ENCODE measurements at regions not wholly inside any gene's neighbourhood (a gene's known extent, or its start where the extent isn't known, plus 50 kb on each side); places are given as distances from the start of the nearest gene placed in this dataset.
"Not testable (repeated sequence)": the region's sequence is repeated elsewhere in the genome, so short reads cannot be mapped to it uniquely, and the experiment has no call there.

GRCh38 chr7:149714081-149714909 is 59.1 kb downstream of the ZNF467 start:
- peak; percentile 88 to 89 for DNase-seq (ENCODE audit: low read depth in 2 of 2, low spot score in 1 of 2)

- DNase-seq (ENCODE audit: low read depth in 2 of 2, low spot score in 1 of 2) = no peak
These were observed 59.7 kb downstream of the ZNF467 start for GRCh38 chr7:149713731-149714068.

- DNase-seq (ENCODE audit: low read depth in 2 of 2, low spot score in 1 of 2) = no peak
These were observed 60.2 kb downstream of the ZNF467 start for GRCh38 chr7:149713061-149713730.

GRCh38 chr7:149708026-149708425 is 65.4 kb downstream of the ZNF467 start:
- DNase-seq (ENCODE audit: low read depth in 2 of 2, low spot score in 1 of 2) = no peak

GRCh38 chr7:149707448-149707886 is 65.9 kb downstream of the ZNF467 start:
- DNase-seq (ENCODE audit: low read depth in 2 of 2, low spot score in 1 of 2) = no peak

GRCh38 chr7:149706398-149706797 is 67.0 kb downstream of the ZNF467 start:
- DNase-seq (ENCODE audit: low read depth in 2 of 2, low spot score in 1 of 2) = no peak

GRCh38 chr7:149704507-149704906 is 68.9 kb downstream of the ZNF467 start:
- DNase-seq (ENCODE audit: low read depth in 2 of 2, low spot score in 1 of 2) = no peak

- no peak for DNase-seq (ENCODE audit: low read depth in 2 of 2, low spot score in 1 of 2)
These were observed 70.2 kb downstream of the ZNF467 start for GRCh38 chr7:149703044-149703650.

- DNase-seq (ENCODE audit: low read depth in 2 of 2, low spot score in 1 of 2) = no peak
These were observed 71.7 kb downstream of the ZNF467 start for GRCh38 chr7:149701495-149702240.

GRCh38 chr7:149697767-149698166 is 75.6 kb downstream of the ZNF467 start:
- not testable (repeated sequence) for DNase-seq (ENCODE audit: low read depth in 2 of 2, low spot score in 1 of 2)

GRCh38 chr7:149696280-149696679 is 77.1 kb downstream of the ZNF467 start:
- no peak for DNase-seq (ENCODE audit: low read depth in 2 of 2, low spot score in 1 of 2)

- DNase-seq (ENCODE audit: low read depth in 2 of 2, low spot score in 1 of 2) = no peak
These were observed 80.8 kb downstream of the ZNF467 start for GRCh38 chr7:149692557-149692982.

GRCh38 chr7:149692056-149692455 is 81.3 kb downstream of the ZNF467 start:
- DNase-seq (ENCODE audit: low read depth in 2 of 2, low spot score in 1 of 2) = no peak

GRCh38 chr7:149690688-149691446 is 82.5 kb downstream of the ZNF467 start:
- DNase-seq (ENCODE audit: low read depth in 2 of 2, low spot score in 1 of 2) = no peak

- no peak for DNase-seq (ENCODE audit: low read depth in 2 of 2, low spot score in 1 of 2)
These were observed 84.1 kb downstream of the ZNF467 start for GRCh38 chr7:149689291-149689721.

GRCh38 chr7:149688836-149689235 is 84.6 kb downstream of the ZNF467 start:
- no peak for DNase-seq (ENCODE audit: low read depth in 2 of 2, low spot score in 1 of 2)

GRCh38 chr7:149687820-149688219 is 85.6 kb downstream of the ZNF467 start:
- not testable (repeated sequence) for DNase-seq (ENCODE audit: low read depth in 2 of 2, low spot score in 1 of 2)

- DNase-seq (ENCODE audit: low read depth in 2 of 2, low spot score in 1 of 2) = no peak
These were observed 86.9 kb downstream of the ZNF467 start for GRCh38 chr7:149686449-149686848.

GRCh38 chr7:149686011-149686410 is 87.4 kb downstream of the ZNF467 start:
- no peak for DNase-seq (ENCODE audit: low read depth in 2 of 2, low spot score in 1 of 2)

- DNase-seq (ENCODE audit: low read depth in 2 of 2, low spot score in 1 of 2) = no peak
These were observed 87.9 kb downstream of the ZNF467 start for GRCh38 chr7:149685455-149685854.

- no peak for DNase-seq (ENCODE audit: low read depth in 2 of 2, low spot score in 1 of 2)
These were observed 89.5 kb downstream of the ZNF467 start for GRCh38 chr7:149683898-149684297.
